Skeletal muscle satellite cell (primary cell): ENCODE measurements at regions not wholly inside any gene's neighbourhood (a gene's known extent, or its start where the extent isn't known, plus 50 kb on each side); places are given as distances from the start of the nearest gene placed in this dataset.

Experiments used
- H3K27me3 ChIP-seq: 2 replicates; pipeline ENCODE4 v1.7.0; 2013; ENCODE audit warnings: low read length; ENCODE audit not compliant: control insufficient read depth, insufficient read depth
- H3K36me3 ChIP-seq: 2 replicates; pipeline ENCODE4 v1.7.0; 2013; ENCODE audit warnings: mild to moderate bottlenecking, control low read depth, low read length; ENCODE audit not compliant: insufficient read depth
- H3K4me1 ChIP-seq: 2 replicates; pipeline ENCODE4 v1.7.0; 2013; ENCODE audit warnings: low read length; ENCODE audit not compliant: control insufficient read depth, insufficient read depth
- H3K4me2 ChIP-seq: 2 replicates; pipeline ENCODE4 v1.7.0; 2013; ENCODE audit warnings: mild to moderate bottlenecking, low read length
- H3K4me3 ChIP-seq: 2 replicates; pipeline ENCODE4 v1.7.0; 2013; ENCODE audit warnings: low read length
- H3K9ac ChIP-seq: 2 replicates; pipeline ENCODE4 v1.7.0; 2013; ENCODE audit warnings: mild to moderate bottlenecking, low read depth, low read length, moderate library complexity
- H3K9me3 ChIP-seq: replicated peaks from 2 replicates; pipeline ENCODE4 v1.7.0; 2013; ENCODE audit warnings: mild to moderate bottlenecking, control low read depth, low read length

- H3K9ac ChIP-seq: no peak overlapping the region
- no peak overlapping the region for H3K4me3 ChIP-seq
- no peaks in the 10 kb centered on the region for H3K36me3 ChIP-seq
- H3K4me2 ChIP-seq: no peak overlapping the region
- no peaks in the 10 kb centered on the region for H3K9me3 ChIP-seq
- peaks cover 14% of the 10 kb centered on the region for H3K4me1 ChIP-seq
- no peaks in the 10 kb centered on the region for H3K27me3 ChIP-seq
Observed at GRCh38 chr11:127898422-127899365, 688.7 kb downstream of the ETS1 start.

- no peaks in the 10 kb centered on the region for H3K36me3 ChIP-seq
- no peaks in the 10 kb centered on the region for H3K27me3 ChIP-seq
- H3K4me1 ChIP-seq: peaks cover 8% of the 10 kb centered on the region
- no peak overlapping the region for H3K9ac ChIP-seq
- H3K4me3 ChIP-seq: no peak overlapping the region
- no peak overlapping the region for H3K4me2 ChIP-seq
- no peaks in the 10 kb centered on the region for H3K9me3 ChIP-seq
Observed at GRCh38 chr11:127895776-127896175, 691.6 kb downstream of the ETS1 start.

- H3K4me2 ChIP-seq: no peak overlapping the region
- no peaks in the 10 kb centered on the region for H3K9me3 ChIP-seq
- H3K4me3 ChIP-seq: no peak overlapping the region
- no peak overlapping the region for H3K9ac ChIP-seq
- H3K4me1 ChIP-seq: peaks cover 20% of the 10 kb centered on the region
- no peaks in the 10 kb centered on the region for H3K27me3 ChIP-seq
- H3K36me3 ChIP-seq: no peaks in the 10 kb centered on the region
Observed at GRCh38 chr11:127894316-127894715, 693.0 kb downstream of the ETS1 start.

GRCh38 chr11:127890030-127890615, 697.2 kb downstream of the ETS1 start:
- peak overlapping the region; percentile 50 for H3K4me2 ChIP-seq
- H3K4me1 ChIP-seq: peaks cover 20% of the 10 kb centered on the region
- no peak overlapping the region for H3K9ac ChIP-seq
- no peaks in the 10 kb centered on the region for H3K27me3 ChIP-seq
- no peaks in the 10 kb centered on the region for H3K9me3 ChIP-seq
- no peaks in the 10 kb centered on the region for H3K36me3 ChIP-seq
- H3K4me3 ChIP-seq: no peak overlapping the region

- Histone ChIP-seq H3K36me3 (no peaks in the 10 kb centered on the region), H3K4me3 (no peak overlapping the region), H3K4me1 (peaks cover 20% of the 10 kb centered on the region), H3K9me3 (no peaks in the 10 kb centered on the region), H3K4me2 (no peak overlapping the region), H3K9ac (no peak overlapping the region), H3K27me3 (no peaks in the 10 kb centered on the region)
Observed at GRCh38 chr11:127888386-127888785, 699.0 kb downstream of the ETS1 start.

GRCh38 chr11:127875131-127875530, 712.2 kb downstream of the ETS1 start:
- H3K9ac ChIP-seq: no peak overlapping the region
- H3K36me3 ChIP-seq: no peaks in the 10 kb centered on the region
- H3K4me3 ChIP-seq: no peak overlapping the region
- peaks cover 11% of the 10 kb centered on the region for H3K4me1 ChIP-seq
- H3K27me3 ChIP-seq: no peaks in the 10 kb centered on the region
- H3K4me2 ChIP-seq: no peak overlapping the region
- H3K9me3 ChIP-seq: no peaks in the 10 kb centered on the region

GRCh38 chr11:127873478-127873877, 713.9 kb downstream of the ETS1 start:
- no peaks in the 10 kb centered on the region for H3K9me3 ChIP-seq
- H3K4me2 ChIP-seq: no peak overlapping the region
- peaks cover 11% of the 10 kb centered on the region for H3K4me1 ChIP-seq

GRCh38 chr11:127866109-127866508, 721.2 kb downstream of the ETS1 start:
- H3K4me2 ChIP-seq: no peak overlapping the region
- no peak overlapping the region for H3K9ac ChIP-seq
- H3K36me3 ChIP-seq: no peaks in the 10 kb centered on the region
- H3K9me3 ChIP-seq: no peaks in the 10 kb centered on the region
- no peaks in the 10 kb centered on the region for H3K27me3 ChIP-seq
- no peak overlapping the region for H3K4me3 ChIP-seq
- H3K4me1 ChIP-seq: no peaks in the 10 kb centered on the region

More at GRCh38 chr11:127873478-127873877, 713.9 kb downstream of the ETS1 start:
- H3K4me3 ChIP-seq: no peak overlapping the region
- H3K36me3 ChIP-seq: no peaks in the 10 kb centered on the region
- no peak overlapping the region for H3K9ac ChIP-seq
- no peaks in the 10 kb centered on the region for H3K27me3 ChIP-seq

- H3K9ac ChIP-seq: no peak overlapping the region
- H3K4me1 ChIP-seq: peaks cover 2% of the 10 kb centered on the region
- H3K27me3 ChIP-seq: no peaks in the 10 kb centered on the region
- no peaks in the 10 kb centered on the region for H3K36me3 ChIP-seq
- no peaks in the 10 kb centered on the region for H3K9me3 ChIP-seq
- no peak overlapping the region for H3K4me3 ChIP-seq
- H3K4me2 ChIP-seq: no peak overlapping the region
Observed at GRCh38 chr11:127864861-127865260, 722.5 kb downstream of the ETS1 start.

GRCh38 chr11:127862406-127862805, 725.0 kb downstream of the ETS1 start:
- H3K4me2 ChIP-seq: no peak overlapping the region
- H3K36me3 ChIP-seq: no peaks in the 10 kb centered on the region
- no peak overlapping the region for H3K9ac ChIP-seq
- peaks cover 7% of the 10 kb centered on the region for H3K4me1 ChIP-seq
- H3K27me3 ChIP-seq: no peaks in the 10 kb centered on the region
- no peak overlapping the region for H3K4me3 ChIP-seq
- no peaks in the 10 kb centered on the region for H3K9me3 ChIP-seq

GRCh38 chr11:127859941-127860354, 727.4 kb downstream of the ETS1 start:
- Histone ChIP-seq H3K36me3 (no peaks in the 10 kb centered on the region), H3K4me3 (no peak overlapping the region), H3K27me3 (no peaks in the 10 kb centered on the region), H3K4me1 (peaks cover 7% of the 10 kb centered on the region), H3K9me3 (no peaks in the 10 kb centered on the region), H3K9ac (no peak overlapping the region), H3K4me2 (no peak overlapping the region)
